Mesendoderm (in vitro differentiated cells): ENCODE measurements at regions not wholly inside any gene's neighbourhood (a gene's known extent, or its start where the extent isn't known, plus 50 kb on each side); places are given as distances from the start of the nearest gene placed in this dataset.

ENCODE experiments used
- DNase-seq: peaks from one replicate; pipeline ENCODE4 v3.0.0; 2013
- H2AK5ac ChIP-seq: 2 replicates; pipeline ENCODE4 v1.6.1; 2013; ENCODE audit warnings: low read length, inconsistent platforms
- H2BK120ac ChIP-seq: 2 replicates; pipeline ENCODE4 v1.6.1; 2013; ENCODE audit warnings: low read depth, mild to moderate bottlenecking, low read length, moderate library complexity, mixed read lengths
- H2BK15ac ChIP-seq: replicated peaks from 2 replicates; pipeline ENCODE4 v1.6.1; 2013; ENCODE audit warnings: low read depth, mild to moderate bottlenecking, moderate library complexity
- H2BK5ac ChIP-seq: 2 replicates; pipeline ENCODE4 v1.6.1; 2013; ENCODE audit warnings: low read length, inconsistent platforms
- H3K18ac ChIP-seq: 2 replicates; pipeline ENCODE4 v1.6.1; 2013; ENCODE audit warnings: mild to moderate bottlenecking, low read length, mixed read lengths
- H3K23ac ChIP-seq: one replicate; pipeline ENCODE4 v1.6.1; 2013; ENCODE audit warnings: low read length
- H3K27ac ChIP-seq: 2 replicates; pipeline ENCODE4 v1.5.1; 2013; ENCODE audit warnings: low read depth, mild to moderate bottlenecking, inconsistent platforms, low read length, moderate library complexity
- H3K27me3 ChIP-seq: 2 replicates; pipeline ENCODE4 v1.6.1; 2013; ENCODE audit warnings: low read length, control low read depth, mild to moderate bottlenecking, inconsistent platforms; ENCODE audit not compliant: insufficient read depth, poor library complexity
- H3K36me3 ChIP-seq: 2 replicates; pipeline ENCODE4 v1.6.1; 2013; ENCODE audit warnings: low read length, inconsistent platforms; ENCODE audit not compliant: control insufficient read depth, insufficient read depth
- H3K4ac ChIP-seq: one replicate; pipeline ENCODE4 v1.6.1; 2013; ENCODE audit warnings: low read depth, mild to moderate bottlenecking, low read length, moderate library complexity
- H3K4me1 ChIP-seq: 2 replicates; pipeline ENCODE4 v1.6.1; 2013; ENCODE audit warnings: low read depth, low read length, inconsistent platforms; ENCODE audit not compliant: control insufficient read depth
- H3K4me2 ChIP-seq: 2 replicates; pipeline ENCODE4 v1.6.1; 2013; ENCODE audit warnings: low read length
- H3K4me3 ChIP-seq: 2 replicates; pipeline ENCODE4 v1.5.1; 2013; ENCODE audit warnings: mild to moderate bottlenecking, low read length
- H3K56ac ChIP-seq: one replicate; pipeline ENCODE4 v1.6.1; 2013; ENCODE audit warnings: low read length
- H3K79me1 ChIP-seq: 2 replicates; pipeline ENCODE4 v1.6.1; 2013; ENCODE audit warnings: low read length, inconsistent platforms
- H3K79me2 ChIP-seq: 2 replicates; pipeline ENCODE4 v1.6.1; 2013; ENCODE audit warnings: mild to moderate bottlenecking, low read length; ENCODE audit not compliant: control insufficient read depth, insufficient read depth
- H3K9ac ChIP-seq: 2 replicates; pipeline ENCODE4 v1.6.1; 2013; ENCODE audit warnings: low read length, inconsistent platforms
- H4K5ac ChIP-seq: one replicate; pipeline ENCODE4 v1.6.1; 2013; ENCODE audit warnings: low read length
- H4K8ac ChIP-seq: one replicate; pipeline ENCODE4 v1.6.1; 2013; ENCODE audit warnings: low read depth, mild to moderate bottlenecking, control low read depth, low read length, moderate library complexity
- whole genome bisulfite sequencing: extraction: QIAGEN DNeasy Blood & Tissue Kit; methylation state at CpG from one replicate; pipeline ENCODE4 v1.1.7; 2013; ENCODE audit warnings: low lambda C conversion rate, missing lambda C conversion rate; ENCODE audit not compliant: insufficient coverage; ENCODE audit errors: extremely low coverage; 5-methylcytosine and 5-hydroxymethylcytosine counted together

DNA sequence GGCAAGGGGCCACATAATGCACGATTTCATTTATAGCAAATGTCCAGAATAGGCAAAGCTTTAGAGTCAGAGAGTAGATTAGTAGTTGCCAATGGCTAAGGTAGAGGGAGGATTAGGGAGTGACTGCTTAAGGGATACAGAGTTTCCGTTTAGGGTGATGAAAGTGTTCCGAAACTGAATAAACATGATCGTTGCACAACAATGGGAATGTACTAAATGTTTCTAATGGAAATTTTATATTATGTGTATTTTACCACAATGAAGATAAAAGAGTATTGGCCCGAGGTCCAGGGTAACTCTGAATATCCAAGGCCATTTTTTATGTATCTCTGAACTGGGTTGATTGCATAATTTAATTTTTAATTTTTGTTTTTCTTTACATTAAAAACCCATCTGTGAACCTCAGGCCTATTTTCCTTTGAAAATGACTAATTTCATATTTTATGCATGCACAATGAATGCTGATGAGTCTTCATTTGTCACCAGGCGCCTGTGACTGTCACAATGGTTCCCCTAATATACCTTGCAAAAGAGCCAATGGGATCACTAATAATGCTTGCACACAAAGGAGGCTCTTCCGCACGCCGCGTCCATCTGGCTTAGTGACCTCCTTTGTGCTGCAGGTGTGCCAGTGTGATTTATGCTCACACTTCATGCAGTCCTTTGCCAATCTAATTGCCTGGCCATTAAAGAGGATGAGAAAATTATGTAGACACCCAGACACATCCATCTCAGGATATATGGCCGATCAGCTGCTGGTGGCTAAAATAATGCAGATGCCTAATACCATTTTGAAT, 612.5 kb downstream of the CDH26 start:
- no CpG with 5 or more reads among the region's 11 CpGs for WGBS
- Histone ChIP-seq H2AK5ac (no peak overlapping the region), H3K9ac (no peak overlapping the region), H3K4me1 (no peaks in the 10 kb centered on the region), H3K4me2 (no peak overlapping the region), H2BK5ac (no peak overlapping the region), H3K79me1 (no peaks in the 10 kb centered on the region), H4K8ac (no peak overlapping the region), H3K56ac (no peak overlapping the region), H4K5ac (no peak overlapping the region), H3K4me3 (no peak overlapping the region), H3K27me3 (no peaks in the 10 kb centered on the region), H3K23ac (no peak overlapping the region), H3K18ac (no peak overlapping the region), H3K79me2 (no peaks in the 10 kb centered on the region), H2BK120ac (no peak overlapping the region), H3K27ac (no peak overlapping the region), H3K36me3 (no peaks in the 10 kb centered on the region), H2BK15ac (no peak overlapping the region), H3K4ac (no peak overlapping the region)
- no peak for DNase-seq

DNA sequence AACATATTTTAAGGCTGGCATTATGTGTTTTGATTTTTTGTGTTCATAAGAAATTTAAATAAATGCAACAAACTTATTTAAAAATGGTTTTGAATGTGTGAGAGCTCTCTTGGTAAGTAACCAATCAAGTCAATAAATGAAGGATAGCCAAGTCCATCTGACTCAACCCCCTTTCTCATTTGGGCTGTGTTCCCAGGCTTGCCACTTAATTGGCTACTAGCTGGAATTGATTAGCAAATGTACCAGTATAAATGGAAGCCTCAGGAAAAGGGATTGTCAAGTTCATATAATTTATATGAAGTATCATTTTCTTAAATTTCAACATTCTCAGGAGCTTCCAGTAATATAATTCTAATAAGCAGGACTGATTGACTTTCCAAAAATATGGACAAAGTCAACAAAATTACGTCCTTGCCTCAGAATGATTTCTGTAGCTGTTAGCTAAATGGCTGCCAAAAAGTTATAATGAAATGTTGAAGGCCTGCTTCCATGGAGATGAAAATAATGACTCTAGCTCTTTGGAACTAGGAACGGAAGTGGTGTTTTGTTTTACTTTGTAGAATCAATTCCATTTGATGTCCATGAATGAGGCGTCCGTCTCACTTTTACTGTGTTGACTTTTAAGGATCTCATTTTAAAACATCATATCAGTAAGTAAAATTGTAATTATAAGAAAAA, 614.9 kb downstream of the CDH26 start:
- Histone ChIP-seq H2BK120ac (no peak overlapping the region), H3K4ac (no peak overlapping the region), H3K36me3 (no peaks in the 10 kb centered on the region), H3K4me3 (no peak overlapping the region), H2BK15ac (no peak overlapping the region), H4K8ac (no peak overlapping the region), H3K27ac (no peak overlapping the region), H3K56ac (no peak overlapping the region), H3K27me3 (no peaks in the 10 kb centered on the region), H3K79me1 (no peaks in the 10 kb centered on the region), H3K23ac (no peak overlapping the region), H4K5ac (no peak overlapping the region), H3K4me2 (no peak overlapping the region), H2AK5ac (no peak overlapping the region), H3K9ac (no peak overlapping the region), H3K18ac (no peak overlapping the region), H3K79me2 (no peaks in the 10 kb centered on the region), H2BK5ac (no peak overlapping the region), H3K4me1 (no peaks in the 10 kb centered on the region)
- WGBS = no CpG with 5 or more reads among the region's 4 CpGs
- no peak for DNase-seq

DNA sequence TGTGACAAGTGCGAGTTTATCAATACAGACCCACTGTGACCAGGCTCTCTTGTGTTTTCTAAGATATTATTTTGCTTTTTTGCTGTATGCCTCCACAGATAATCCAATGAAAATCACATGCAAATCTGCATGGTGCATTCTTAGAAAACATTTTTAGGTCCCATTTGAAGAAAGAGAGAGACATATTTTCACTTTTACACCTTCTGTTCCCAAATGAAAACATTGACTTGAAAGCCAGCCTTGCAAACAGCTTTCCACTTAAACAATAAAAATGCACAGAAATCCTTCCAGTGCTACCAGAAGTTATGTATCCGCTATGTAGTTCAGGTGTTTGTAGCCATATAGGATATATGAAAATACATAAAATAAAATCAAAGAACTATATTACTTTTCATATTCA, 618.0 kb downstream of the CDH26 start:
- no peak overlapping the region for H4K8ac ChIP-seq
- no peak overlapping the region for H3K4ac ChIP-seq
- H2AK5ac ChIP-seq = no peak overlapping the region
- no CpG with 5 or more reads among the region's 2 CpGs for WGBS
- H3K18ac ChIP-seq = no peak overlapping the region
- no peak overlapping the region for H3K9ac ChIP-seq
- H3K4me1 ChIP-seq = peaks cover 8% of the 10 kb centered on the region
- H3K23ac ChIP-seq = no peak overlapping the region
- no peaks in the 10 kb centered on the region for H3K79me1 ChIP-seq
- no peak overlapping the region for H3K27ac ChIP-seq
- H3K56ac ChIP-seq = no peak overlapping the region
- H3K4me2 ChIP-seq = no peak overlapping the region
- H2BK15ac ChIP-seq = no peak overlapping the region
- H3K27me3 ChIP-seq = no peaks in the 10 kb centered on the region
- H3K4me3 ChIP-seq = no peak overlapping the region
- DNase-seq = no peak
- H2BK120ac ChIP-seq = no peak overlapping the region
- no peaks in the 10 kb centered on the region for H3K79me2 ChIP-seq
- H2BK5ac ChIP-seq = no peak overlapping the region
- H4K5ac ChIP-seq = no peak overlapping the region
- no peaks in the 10 kb centered on the region for H3K36me3 ChIP-seq

DNA sequence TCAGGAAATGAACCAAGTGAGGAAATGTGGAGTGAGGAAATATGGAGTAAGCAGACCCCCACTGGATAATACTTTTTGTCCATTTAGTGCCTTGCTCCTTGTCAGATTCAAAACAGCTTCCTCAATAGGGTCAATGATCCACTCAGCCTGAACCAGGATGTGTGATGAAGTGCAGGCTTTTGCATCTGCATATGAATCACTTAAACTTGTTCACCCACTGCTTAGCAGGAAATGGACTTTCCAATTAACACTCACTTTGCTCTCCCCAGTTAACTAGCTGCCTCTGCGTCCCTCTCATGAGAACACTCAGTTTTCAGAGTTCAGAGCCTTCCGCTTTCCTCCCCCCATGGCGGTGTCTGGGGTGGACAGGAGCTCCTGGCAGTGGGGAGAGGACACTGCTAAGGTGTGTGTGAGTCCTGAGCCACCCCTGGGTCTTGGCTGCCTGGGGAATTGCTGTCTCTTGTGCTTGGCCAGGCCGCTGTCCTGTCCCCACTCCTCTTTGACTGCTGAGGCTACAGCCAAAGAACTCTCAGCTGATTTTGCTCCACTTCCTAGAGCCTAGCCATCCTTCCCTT, 621.8 kb downstream of the CDH26 start:
- H4K8ac ChIP-seq = no peak overlapping the region
- no peak overlapping the region for H2BK120ac ChIP-seq
- no peak overlapping the region for H3K4me3 ChIP-seq
- H2BK15ac ChIP-seq = no peak overlapping the region
- H3K18ac ChIP-seq = no peak overlapping the region
- H2BK5ac ChIP-seq = no peak overlapping the region
- H3K9ac ChIP-seq = no peak overlapping the region
- peak overlapping the region; percentile 11 for H3K23ac ChIP-seq
- no peaks in the 10 kb centered on the region for H3K36me3 ChIP-seq
- no CpG with 5 or more reads among the region's 4 CpGs for whole genome bisulfite sequencing
- no peak overlapping the region for H4K5ac ChIP-seq
- no peak overlapping the region for H3K4ac ChIP-seq
- no peak overlapping the region for H3K56ac ChIP-seq
- no peaks in the 10 kb centered on the region for H3K79me1 ChIP-seq
- H3K79me2 ChIP-seq = no peaks in the 10 kb centered on the region
- peak overlapping the region; percentile 14 for H3K27ac ChIP-seq
- no peak overlapping the region for H2AK5ac ChIP-seq
- no peaks in the 10 kb centered on the region for H3K27me3 ChIP-seq
- DNase-seq = peak; percentile 6
- no peak overlapping the region for H3K4me2 ChIP-seq
- H3K4me1 ChIP-seq = peaks cover 9% of the 10 kb centered on the region

DNA sequence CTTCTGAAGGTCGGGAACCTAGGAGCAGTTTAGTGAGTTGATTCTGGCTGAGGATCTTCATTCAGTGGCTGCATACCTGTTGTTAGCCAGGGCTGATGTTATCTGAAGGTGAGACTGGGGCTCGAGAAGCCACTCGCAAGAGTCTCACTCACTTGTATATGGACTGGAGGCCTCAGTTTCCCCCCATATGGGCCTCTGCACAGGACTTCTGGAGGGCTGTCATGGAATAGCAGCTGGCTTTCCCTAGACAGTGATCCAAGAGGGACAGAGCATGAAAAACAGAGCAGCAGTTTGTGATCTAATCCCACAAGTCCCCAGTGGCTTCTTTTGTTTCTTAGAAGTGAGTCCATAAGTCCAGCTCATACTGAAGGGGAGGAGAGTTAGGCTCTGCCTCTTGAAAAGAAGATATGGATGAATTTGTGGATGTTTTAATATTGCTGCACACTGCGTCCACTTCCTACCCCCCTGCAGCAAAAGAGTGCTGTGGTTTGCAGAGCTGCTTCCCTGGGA, 623.4 kb downstream of the CDH26 start:
- Histone ChIP-seq H3K4me2 (no peak overlapping the region), H3K56ac (no peak overlapping the region)

More for the DNA sequence above, 623.4 kb downstream of the CDH26 start:
- H3K9ac ChIP-seq = no peak overlapping the region
- no peak overlapping the region for H3K27ac ChIP-seq
- no peak overlapping the region for H2BK120ac ChIP-seq
- no peaks in the 10 kb centered on the region for H3K27me3 ChIP-seq
- no peak overlapping the region for H3K4me3 ChIP-seq
- no peak overlapping the region for H2BK5ac ChIP-seq
- H3K36me3 ChIP-seq = no peaks in the 10 kb centered on the region
- DNase-seq = no peak
- no peak overlapping the region for H3K23ac ChIP-seq
- H3K79me2 ChIP-seq = no peaks in the 10 kb centered on the region
- no peak overlapping the region for H2AK5ac ChIP-seq
- H4K5ac ChIP-seq = no peak overlapping the region
- H2BK15ac ChIP-seq = no peak overlapping the region
- no CpG with 5 or more reads among the region's 4 CpGs for WGBS
- H3K18ac ChIP-seq = no peak overlapping the region
- no peak overlapping the region for H3K4ac ChIP-seq
- H3K79me1 ChIP-seq = no peaks in the 10 kb centered on the region
- H3K4me1 ChIP-seq = peaks cover 9% of the 10 kb centered on the region
- H4K8ac ChIP-seq = no peak overlapping the region
